Spleen (tissue), 7 donors: ENCODE measurements at regions not wholly inside any gene's neighbourhood (a gene's known extent, or its start where the extent isn't known, plus 50 kb on each side); places are given as distances from the start of the nearest gene placed in this dataset.

Experiments
- POLR2A ChIP-seq, 3 donors: fragments of 450-650 bp; IDR thresholded peaks; one replicate each; pipeline ENCODE4 v1.5.1; 2017; ENCODE audit warnings: antibody characterized with exemption in 3 of 3, mild to moderate bottlenecking in 1 of 3
- TF ChIP-seq, protein P1 (sequence below), 11 experiments: fragments of 200-600 bp in 7 of 11; fragments of 450-650 bp in 4 of 11; sonication (generic) in 4 of 11; IDR thresholded peaks in 8 of 11; conservative IDR thresholded peaks in 3 of 11; 1 replicate in 7 of 11; 2 replicates in 4 of 11; pipeline versions ENCODE4 v1.4.0 to v1.8.0; 2016 to 2021; ENCODE audit warnings: antibody characterized with exemption in 11 of 11, inconsistent platforms in 4 of 11, mild to moderate bottlenecking in 1 of 11
- donor health status: DM: no; HTN: no; CAD: no; lungs with moderate emphysema.
- donor health status: DM: no; HTN: no; CAD: no.
- donor health status: DM: no; HTN: no; CAD: no.

DNA sequence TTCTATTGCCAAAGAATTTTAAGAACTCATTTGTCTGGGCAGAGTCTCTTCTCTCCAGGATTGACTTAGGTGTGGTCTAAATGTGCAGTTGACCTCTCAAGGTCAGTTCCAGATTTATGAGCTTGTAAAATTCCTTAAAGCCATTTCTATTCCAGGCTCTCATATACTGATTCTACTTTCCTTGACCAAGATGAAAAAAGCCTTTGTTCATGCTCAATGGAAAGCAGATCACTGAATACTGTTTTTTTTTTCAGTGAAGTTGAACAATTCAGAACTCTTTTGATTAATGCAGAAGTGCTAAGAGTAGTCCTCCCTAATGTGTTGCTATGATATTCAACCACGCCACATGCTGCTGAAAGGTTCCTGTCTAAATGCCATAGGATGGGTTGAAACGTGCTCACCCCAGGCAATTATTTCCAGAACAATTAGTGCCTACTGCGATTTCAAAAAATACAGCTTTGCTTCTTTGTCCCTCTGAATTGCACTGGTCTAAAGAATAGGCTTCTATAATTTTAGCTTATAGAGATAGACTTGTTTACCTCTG, 312.4 kb upstream of the PABPC5 start:
- TF ChIP-seq, protein P1, sequence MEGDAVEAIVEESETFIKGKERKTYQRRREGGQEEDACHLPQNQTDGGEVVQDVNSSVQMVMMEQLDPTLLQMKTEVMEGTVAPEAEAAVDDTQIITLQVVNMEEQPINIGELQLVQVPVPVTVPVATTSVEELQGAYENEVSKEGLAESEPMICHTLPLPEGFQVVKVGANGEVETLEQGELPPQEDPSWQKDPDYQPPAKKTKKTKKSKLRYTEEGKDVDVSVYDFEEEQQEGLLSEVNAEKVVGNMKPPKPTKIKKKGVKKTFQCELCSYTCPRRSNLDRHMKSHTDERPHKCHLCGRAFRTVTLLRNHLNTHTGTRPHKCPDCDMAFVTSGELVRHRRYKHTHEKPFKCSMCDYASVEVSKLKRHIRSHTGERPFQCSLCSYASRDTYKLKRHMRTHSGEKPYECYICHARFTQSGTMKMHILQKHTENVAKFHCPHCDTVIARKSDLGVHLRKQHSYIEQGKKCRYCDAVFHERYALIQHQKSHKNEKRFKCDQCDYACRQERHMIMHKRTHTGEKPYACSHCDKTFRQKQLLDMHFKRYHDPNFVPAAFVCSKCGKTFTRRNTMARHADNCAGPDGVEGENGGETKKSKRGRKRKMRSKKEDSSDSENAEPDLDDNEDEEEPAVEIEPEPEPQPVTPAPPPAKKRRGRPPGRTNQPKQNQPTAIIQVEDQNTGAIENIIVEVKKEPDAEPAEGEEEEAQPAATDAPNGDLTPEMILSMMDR (IDR thresholded peaks at IDR 0.05 in 8 of 11, conservative IDR thresholded peaks at IDR 0.05 in 3 of 11): no peak
- TF ChIP-seq POLR2A (IDR thresholded peaks at IDR 0.05): no peak
